SU-DHL-6 (cell line): ENCODE measurements at regions not wholly inside any gene's neighbourhood (a gene's known extent, or its start where the extent isn't known, plus 50 kb on each side); places are given as distances from the start of the nearest gene placed in this dataset.
"Not testable (repeated sequence)": the region's sequence is repeated elsewhere in the genome, so short reads cannot be mapped to it uniquely, and the experiment has no call there.

Source experiments
- CTCF ChIP-seq: fragments of 200-600 bp; sonication (generic); IDR thresholded peaks from one replicate; pipeline ENCODE4 v1.5.1; 2017; ENCODE audit warnings: antibody characterized with exemption, mild to moderate bottlenecking, low read length, moderate library complexity; ENCODE audit not compliant: insufficient read depth, poor library complexity, severe bottlenecking
- EZH2phosphoT487 ChIP-seq: fragments of 200-600 bp; sonication (generic), shearing (Covaris generic); conservative IDR thresholded peaks from 2 replicates; pipeline ENCODE4 v1.6.1; 2018; ENCODE audit warnings: mild to moderate bottlenecking, antibody characterized with exemption, low read length, moderate library complexity, mixed read lengths

- not testable (repeated sequence) for TF ChIP-seq CTCF, EZH2phosphoT487
Measured at GRCh38 chr2:39863672-39864071, 84.6 kb upstream of the THUMPD2 start.
